GM12878 (cell line): ENCODE measurements at regions not wholly inside any gene's neighbourhood (a gene's known extent, or its start where the extent isn't known, plus 50 kb on each side); places are given as distances from the start of the nearest gene placed in this dataset.
"Not testable (repeated sequence)": the region's sequence is repeated elsewhere in the genome, so short reads cannot be mapped to it uniquely, and the experiment has no call there.

Experiments used
- ATAC-seq: fragments of 200-7000 bp; cut with Tn5 transposase; 3 replicates; pipeline ENCODE4 v1.9.1; 2020; ENCODE audit warnings: mild to moderate bottlenecking, moderate library complexity
- BruUV-seq: library from RNA; stranded (reverse); fragments of 400-500 nt; replicated peaks from 2 replicates; lab custom pipeline; 2021; lab: Mats Ljungman, UMichigan
- CTCF ChIA-PET: fragments of 300-600 bp; sonication (Branson Sonifier 250); formaldehyde crosslinking; extraction: SDS; loops from one replicate; lab custom pipeline; 2021; ENCODE audit warnings: inconsistent platforms; lab: Yijun Ruan, JAX
- POLR2A ChIA-PET: fragments of 350-600 bp; formaldehyde crosslinking; extraction: SDS; loops from one replicate; lab custom pipeline; 2021; ENCODE audit warnings: inconsistent platforms; lab: Charles Lee
- RAD21 ChIA-PET: fragments of 300-600 bp; sonication (Branson Sonifier 250); formaldehyde crosslinking; loops from one replicate; lab custom pipeline; 2023; ENCODE audit warnings: antibody characterized with exemption; ENCODE audit not compliant: unreplicated experiment; lab: Charles Lee
- SMC1A ChIA-PET: fragments of 300-600 bp; sonication (Branson Sonifier 250); formaldehyde crosslinking; loops from one replicate; lab custom pipeline; 2023; ENCODE audit not compliant: unreplicated experiment, uncharacterized antibody; lab: Charles Lee
- DNase-seq: peaks from one replicate; pipeline ENCODE4 v3.0.0-alpha.2; 2011; ENCODE audit warnings: low read depth, low spot score
- FAIRE-seq: peaks from 3 replicates; lab custom pipeline; 2011; peaks lifted over from hg19 to GRCh38; lab: Jason Lieb, UNC
- H2AFZ ChIP-seq: 2 replicates; pipeline ENCODE4 v1.6.0; 2011; ENCODE audit warnings: low read depth, low read length, control low read depth; ENCODE audit not compliant: control insufficient read depth
- H3K27ac ChIP-seq: 2 replicates; pipeline ENCODE4 v1.5.1; 2011; ENCODE audit warnings: control low read depth; ENCODE audit not compliant: control insufficient read depth, insufficient read depth
- H3K27me3 ChIP-seq, 2 experiments: replicated peaks in 1 of 2; 2 replicates each; pipeline versions ENCODE4 v1.6.0 to v1.6.1; 2011; ENCODE audit warnings: low read length in 1 of 2; ENCODE audit not compliant: control insufficient read depth in 2 of 2, insufficient read depth in 2 of 2
- H3K36me3 ChIP-seq, 2 experiments: 2 replicates each; pipeline ENCODE4 v1.5.1; 2011; ENCODE audit warnings: low read length in 1 of 2; ENCODE audit not compliant: control insufficient read depth in 2 of 2, insufficient read depth in 2 of 2
- H3K4me1 ChIP-seq: 2 replicates; pipeline ENCODE4 v1.6.1; 2011; ENCODE audit warnings: mild to moderate bottlenecking, low read length, moderate library complexity, mixed read lengths; ENCODE audit not compliant: control insufficient read depth, insufficient read depth
- H3K4me2 ChIP-seq: 2 replicates; pipeline ENCODE4 v1.6.0; 2011; ENCODE audit warnings: control low read depth; ENCODE audit not compliant: control insufficient read depth, insufficient read depth
- H3K4me3 ChIP-seq: fragments of 200-600 bp; sonication (generic); 2 replicates; pipeline ENCODE4 v1.5.1; 2016
- H3K79me2 ChIP-seq: 2 replicates; pipeline ENCODE4 v1.6.0; 2011; ENCODE audit warnings: low read length; ENCODE audit not compliant: control insufficient read depth, insufficient read depth
- H3K9ac ChIP-seq: 2 replicates; pipeline ENCODE4 v1.8.0; 2011; ENCODE audit warnings: low read length, control low read depth, mixed read lengths; ENCODE audit not compliant: control insufficient read depth, insufficient read depth
- H3K9me3 ChIP-seq: replicated peaks from 3 replicates; pipeline ENCODE4 v1.5.1; 2011; ENCODE audit warnings: mild to moderate bottlenecking, low read length; ENCODE audit not compliant: control insufficient read depth, insufficient read depth
- H4K20me1 ChIP-seq: 2 replicates; pipeline ENCODE4 v1.6.0; 2011; ENCODE audit not compliant: control insufficient read depth, insufficient read depth
- SIX5 ChIP-seq: IDR thresholded peaks from 2 replicates; pipeline ENCODE4 v1.6.1; 2011; ENCODE audit warnings: mild to moderate bottlenecking, low read depth, low read length, moderate library complexity; ENCODE audit not compliant: severe bottlenecking
- SMC3 ChIP-seq: IDR thresholded peaks from 2 replicates; pipeline ENCODE4 v1.6.1; 2011; ENCODE audit warnings: low read length, improper control_type of control experiment, borderline replicate concordance
- WGBS: methylation state at CpG from one replicate; pipeline ENCODE4 v1.1.6; 2016; ENCODE audit warnings: low lambda C conversion rate; ENCODE audit not compliant: insufficient replicate concordance, insufficient coverage; ENCODE audit errors: missing lambda C conversion rate; 5-methylcytosine and 5-hydroxymethylcytosine counted together
- in situ Hi-C: fragments of 300-500 bp; cut with MboI; formaldehyde crosslinking; loops from 9 replicates; pipeline ENCODE4 v1.14.3; 2018; ENCODE audit warnings: mixed read lengths
- intact Hi-C: fragments of 100-400 bp; cut with micrococcal nuclease; formaldehyde crosslinking; loops from one replicate; pipeline ENCODE4 v1.14.2; 2022; ENCODE audit not compliant: unreplicated experiment

DNA sequence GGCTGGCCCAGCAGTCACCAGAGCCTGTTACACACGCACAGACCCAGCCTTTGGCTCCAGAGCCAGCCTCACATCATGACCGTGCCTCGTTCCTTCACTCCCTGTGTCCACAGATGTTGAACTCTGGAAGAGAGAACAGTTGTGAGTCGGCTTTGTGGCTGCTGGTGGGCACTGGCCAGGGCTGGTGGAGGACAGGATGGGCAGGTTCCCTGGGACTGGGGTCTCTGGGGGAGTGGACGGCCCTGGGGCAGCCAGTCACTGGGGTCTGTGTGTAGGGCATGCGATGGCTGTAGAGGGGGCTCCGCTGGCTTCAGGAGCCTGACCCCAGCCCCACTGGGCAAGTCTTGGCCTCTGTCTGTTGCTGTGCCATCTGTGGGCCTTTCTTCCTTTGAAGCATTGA, 1070.1 kb downstream of the BRD1 start (continued):
- TF ChIP-seq SIX5 = no peak
- TF ChIP-seq, all 136 proteins: peak for 0

DNA sequence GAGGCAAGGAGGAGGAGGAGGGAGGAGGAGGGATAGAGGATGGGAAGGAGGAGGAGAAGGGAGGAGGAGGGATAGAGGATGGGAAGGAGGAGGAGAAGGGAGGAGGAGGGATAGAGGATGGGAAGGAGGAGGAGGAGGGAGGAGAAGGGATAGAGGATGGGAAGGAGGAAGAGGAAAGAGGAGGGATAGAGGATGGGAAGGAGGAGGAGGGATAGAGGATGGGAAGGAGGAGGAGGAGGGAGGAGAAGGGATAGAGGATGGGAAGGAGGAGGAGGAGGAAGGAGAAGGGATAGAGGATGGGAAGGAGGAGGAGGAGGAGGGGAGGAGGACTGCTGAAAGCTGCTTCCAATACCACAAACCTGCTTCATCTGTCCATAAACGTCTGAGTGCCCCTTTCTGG, 1070.5 kb downstream of the BRD1 start:
- H2AFZ ChIP-seq = not testable (repeated sequence)

DNA sequence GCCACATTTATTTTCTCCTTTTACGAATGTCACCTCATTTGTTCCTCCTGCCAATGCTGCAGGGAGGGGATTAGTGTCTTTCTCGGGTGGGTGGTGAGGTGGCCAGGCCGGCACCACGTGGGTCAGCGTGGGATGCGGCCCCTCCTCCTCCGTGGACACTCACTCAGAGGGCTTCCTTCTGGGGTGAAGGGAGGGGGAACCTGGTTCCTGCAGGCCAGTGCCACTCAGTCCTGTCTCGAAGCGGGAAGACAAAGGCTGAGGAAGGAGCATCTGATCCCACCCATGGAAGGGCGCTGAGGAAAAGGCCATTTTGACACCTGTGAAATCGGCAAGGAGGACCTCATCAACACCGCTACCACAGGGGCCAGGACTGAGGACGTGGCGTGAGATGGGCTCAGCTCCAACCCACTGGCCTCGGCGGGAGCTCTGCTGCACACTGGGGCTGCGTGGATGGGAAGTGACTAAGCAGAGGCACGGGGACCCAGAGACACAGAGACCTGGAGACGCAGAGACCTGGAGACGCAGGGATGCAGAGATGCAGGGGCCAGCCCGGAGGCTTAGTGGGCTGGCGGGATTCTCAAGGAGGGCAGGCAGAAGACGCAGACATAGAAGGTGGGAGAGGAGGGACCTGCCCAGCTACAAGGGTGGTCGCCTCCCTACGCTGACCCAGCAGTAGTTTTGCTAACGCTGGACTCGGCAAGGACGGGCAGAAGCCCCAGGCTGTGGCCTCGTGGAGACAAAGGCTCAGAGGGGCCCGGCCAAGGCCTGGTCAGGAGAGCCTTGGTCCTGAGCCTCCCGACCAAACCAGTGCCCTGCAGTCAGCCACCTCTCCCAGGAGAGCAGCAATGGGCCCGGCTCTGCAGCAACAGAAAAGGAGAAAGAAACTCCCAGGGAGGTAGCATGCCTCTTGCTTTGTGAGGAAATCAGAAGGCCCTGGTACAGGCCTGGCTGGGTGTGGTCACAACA, 1071.2 kb downstream of the BRD1 start:
- RAD21 ChIA-PET = no interaction called here
- CTCF ChIA-PET = no interaction called here
- Histone ChIP-seq H3K27ac (no peak overlapping the region), H4K20me1 (no peaks in the 10 kb centered on the region), H3K36me3 (no peaks in the 10 kb centered on the region), H2AFZ (no peak overlapping the region), H3K4me2 (no peak overlapping the region), H3K4me3 (no peak overlapping the region), H3K27me3 (no peaks in the 10 kb centered on the region), H3K4me1 (no peaks in the 10 kb centered on the region), H3K9ac (no peak overlapping the region), H3K79me2 (no peaks in the 10 kb centered on the region), H3K9me3 (no peaks in the 10 kb centered on the region; the same call in 2 of the 3 replicates)
- ATAC-seq = no peak
- TF ChIP-seq SMC3 = no peak
- POLR2A ChIA-PET = no interaction called here
- intact Hi-C loops (no loop called here), in situ Hi-C loops (no loop called here)
- SMC1A ChIA-PET = no interaction called here
- FAIRE-seq = no peak
- 12% methylated on average over 24 of the region's 32 CpGs for WGBS
- BruUV-seq = no TSS peak
- DNase-seq = no peak

More for the DNA sequence above, 1070.5 kb downstream of the BRD1 start:
- H3K9ac ChIP-seq, H3K4me1 ChIP-seq, POLR2A ChIA-PET, in situ Hi-C loops, H3K4me2 ChIP-seq, FAIRE-seq, ATAC-seq, H3K27me3 ChIP-seq, H4K20me1 ChIP-seq, DNase-seq, H3K27ac ChIP-seq, H3K4me3 ChIP-seq, BruUV-seq, H3K36me3 ChIP-seq, SMC1A ChIA-PET, RAD21 ChIA-PET, CTCF ChIA-PET, intact Hi-C loops, H3K9me3 ChIP-seq, H3K79me2 ChIP-seq: not testable (repeated sequence)
- WGBS = 0% methylated on average over 1 of the region's 1 CpG
